BE2C (cell line): ENCODE measurements at regions not wholly inside any gene's neighbourhood (a gene's known extent, or its start where the extent isn't known, plus 50 kb on each side); places are given as distances from the start of the nearest gene placed in this dataset.
A peak's percentile ranks its signal among the peaks of the same experiment; 100 is the strongest.

Experiments used
- DNase-seq: peaks from one replicate; pipeline ENCODE4 v3.0.0-alpha.2; 2020
- H3K27me3 ChIP-seq: fragments of 250-450 bp; sonication (Bioruptor Pico); 2 replicates; pipeline ENCODE4 v1.5.1; 2020; ENCODE audit warnings: mild to moderate bottlenecking
- H3K36me3 ChIP-seq: fragments of 250-450 bp; sonication (Bioruptor Pico); 2 replicates; pipeline ENCODE4 v1.5.1; 2020; ENCODE audit warnings: mild to moderate bottlenecking
- H3K4me1 ChIP-seq: fragments of 250-450 bp; sonication (Bioruptor Pico); 2 replicates; pipeline ENCODE4 v1.5.1; 2020
- H3K4me3 ChIP-seq: 2 replicates; pipeline ENCODE4 v1.5.1; 2011; ENCODE audit warnings: low read depth, low read length
- H3K9me3 ChIP-seq: fragments of 250-450 bp; sonication (Bioruptor Pico); 2 replicates; pipeline ENCODE4 v1.5.1; 2020
- TF ChIP-seq, protein P1 (sequence below): IDR thresholded peaks from 2 replicates; pipeline ENCODE4 v1.5.1; 2012; ENCODE audit warnings: mild to moderate bottlenecking, low read depth, low read length

DNA sequence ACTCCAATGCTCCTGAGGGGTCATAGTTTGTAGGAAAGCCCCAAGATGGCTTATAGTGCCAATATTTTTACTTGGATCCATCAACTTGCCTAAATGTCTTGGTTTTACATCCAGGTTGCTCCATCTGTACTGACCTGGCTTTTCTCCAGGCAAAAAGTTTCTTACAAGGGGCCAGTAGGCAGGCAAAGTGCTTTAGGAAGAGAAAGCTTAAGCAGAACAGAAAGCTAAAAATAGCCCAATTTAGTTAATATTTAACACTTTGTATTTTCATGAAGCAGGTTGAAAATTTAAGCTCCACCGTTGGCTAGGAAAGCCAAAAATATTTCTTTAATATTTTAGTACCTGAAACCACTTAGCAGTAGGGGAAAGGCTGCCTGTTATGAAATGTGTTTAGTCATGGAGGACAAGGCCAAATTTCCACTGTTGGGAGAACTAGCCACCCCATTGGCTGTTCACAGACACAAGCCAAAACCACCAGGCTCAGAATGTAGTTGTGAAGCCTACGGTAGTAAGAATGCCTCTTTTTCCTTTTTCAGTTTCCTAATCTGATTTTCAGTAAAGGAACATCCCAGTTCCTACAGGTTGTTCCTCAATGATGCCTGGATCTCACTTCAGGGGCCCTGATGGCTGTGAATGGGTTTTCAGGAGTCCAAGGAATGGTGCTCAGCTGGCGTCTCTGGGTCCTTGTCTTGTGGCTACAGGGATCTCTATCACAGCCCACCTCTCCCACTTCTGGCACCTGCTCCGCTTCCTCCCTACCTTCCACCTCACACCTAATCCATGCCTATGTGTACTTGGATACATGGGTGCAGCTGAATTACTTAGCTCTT lies 324.8 kb downstream of the PMP22 start:
- TF ChIP-seq, protein P1, sequence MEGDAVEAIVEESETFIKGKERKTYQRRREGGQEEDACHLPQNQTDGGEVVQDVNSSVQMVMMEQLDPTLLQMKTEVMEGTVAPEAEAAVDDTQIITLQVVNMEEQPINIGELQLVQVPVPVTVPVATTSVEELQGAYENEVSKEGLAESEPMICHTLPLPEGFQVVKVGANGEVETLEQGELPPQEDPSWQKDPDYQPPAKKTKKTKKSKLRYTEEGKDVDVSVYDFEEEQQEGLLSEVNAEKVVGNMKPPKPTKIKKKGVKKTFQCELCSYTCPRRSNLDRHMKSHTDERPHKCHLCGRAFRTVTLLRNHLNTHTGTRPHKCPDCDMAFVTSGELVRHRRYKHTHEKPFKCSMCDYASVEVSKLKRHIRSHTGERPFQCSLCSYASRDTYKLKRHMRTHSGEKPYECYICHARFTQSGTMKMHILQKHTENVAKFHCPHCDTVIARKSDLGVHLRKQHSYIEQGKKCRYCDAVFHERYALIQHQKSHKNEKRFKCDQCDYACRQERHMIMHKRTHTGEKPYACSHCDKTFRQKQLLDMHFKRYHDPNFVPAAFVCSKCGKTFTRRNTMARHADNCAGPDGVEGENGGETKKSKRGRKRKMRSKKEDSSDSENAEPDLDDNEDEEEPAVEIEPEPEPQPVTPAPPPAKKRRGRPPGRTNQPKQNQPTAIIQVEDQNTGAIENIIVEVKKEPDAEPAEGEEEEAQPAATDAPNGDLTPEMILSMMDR = no peak
- H3K27me3 ChIP-seq = no peaks in the 10 kb centered on the region

DNA sequence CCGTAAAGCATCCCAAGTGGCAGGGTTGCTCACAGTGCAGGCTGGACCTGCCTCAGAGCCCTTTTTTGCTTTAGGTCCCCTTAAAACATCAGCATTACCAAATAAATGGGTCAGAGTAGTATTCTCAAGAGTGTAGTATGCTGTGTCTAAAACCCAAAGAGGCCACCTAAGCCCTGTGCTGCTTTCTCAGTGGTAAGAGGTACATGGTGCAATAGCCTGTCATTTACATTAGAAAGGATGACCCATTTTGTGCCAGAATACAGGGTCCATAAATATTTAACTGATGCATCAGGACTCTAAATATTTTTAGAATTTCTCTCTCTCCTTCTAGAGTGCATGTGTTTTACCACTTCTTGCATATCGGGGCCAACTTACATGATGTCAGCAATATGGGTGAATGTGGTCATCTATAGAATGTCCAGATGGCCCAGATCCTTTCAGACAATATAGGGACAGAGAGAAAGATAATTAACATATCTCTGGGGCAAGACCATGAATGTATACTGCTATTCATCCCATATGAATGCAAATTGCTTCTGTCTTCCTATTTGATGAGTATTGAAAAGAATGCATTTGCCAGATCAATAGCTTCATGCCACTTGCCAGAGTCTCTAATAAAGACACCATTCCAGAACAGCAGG lies 329.2 kb downstream of the PMP22 start:
- H3K9me3 ChIP-seq = no peaks in the 10 kb centered on the region
- no peaks in the 10 kb centered on the region for H3K27me3 ChIP-seq
- TF ChIP-seq, protein P1 = no peak
- no peaks in the 10 kb centered on the region for H3K4me1 ChIP-seq
- DNase-seq = no peak
- no peaks in the 10 kb centered on the region for H3K36me3 ChIP-seq
- H3K4me3 ChIP-seq = no peak overlapping the region

More for the DNA sequence above, 324.8 kb downstream of the PMP22 start:
- no peak for DNase-seq
- no peak overlapping the region for H3K4me3 ChIP-seq
- no peaks in the 10 kb centered on the region for H3K36me3 ChIP-seq
- no peaks in the 10 kb centered on the region for H3K4me1 ChIP-seq
- H3K9me3 ChIP-seq = no peaks in the 10 kb centered on the region

DNA sequence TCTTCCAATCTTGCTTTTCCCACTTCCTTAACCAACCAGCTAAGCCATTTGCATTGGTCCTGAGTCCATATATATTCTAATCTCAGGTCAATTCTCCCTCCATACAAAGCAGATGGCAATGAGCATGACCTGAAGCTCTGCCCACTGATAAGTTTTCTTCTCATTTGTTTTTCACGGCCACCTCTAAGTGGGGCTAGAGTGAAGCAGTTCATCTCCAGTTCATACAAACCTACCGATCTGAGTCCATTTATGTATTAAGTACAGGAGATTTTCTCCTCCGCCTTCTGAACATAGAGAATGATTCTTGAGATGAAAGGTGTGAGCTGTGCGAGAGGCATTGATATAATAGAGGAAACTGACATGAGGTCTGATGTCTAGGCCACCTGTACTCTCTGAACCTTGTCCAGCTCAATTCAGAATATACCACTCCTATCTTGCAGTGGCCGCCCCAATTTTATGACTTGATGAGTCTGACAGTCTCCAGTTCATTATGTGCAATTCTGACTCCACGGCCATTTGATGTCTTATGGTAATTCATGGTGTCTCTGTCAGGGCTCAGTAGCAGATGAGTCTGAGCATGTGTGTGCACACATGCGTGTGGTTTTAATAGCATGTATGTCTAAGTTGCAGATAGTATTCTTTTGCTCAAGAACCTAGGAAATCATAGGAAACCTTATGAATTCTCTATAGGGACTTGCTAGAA lies 329.8 kb downstream of the PMP22 start:
- no peak for DNase-seq
- no peaks in the 10 kb centered on the region for H3K4me1 ChIP-seq
- no peak overlapping the region for H3K4me3 ChIP-seq
- TF ChIP-seq, protein P1 = no peak
- no peaks in the 10 kb centered on the region for H3K36me3 ChIP-seq
- H3K27me3 ChIP-seq = no peaks in the 10 kb centered on the region
- no peaks in the 10 kb centered on the region for H3K9me3 ChIP-seq

DNA sequence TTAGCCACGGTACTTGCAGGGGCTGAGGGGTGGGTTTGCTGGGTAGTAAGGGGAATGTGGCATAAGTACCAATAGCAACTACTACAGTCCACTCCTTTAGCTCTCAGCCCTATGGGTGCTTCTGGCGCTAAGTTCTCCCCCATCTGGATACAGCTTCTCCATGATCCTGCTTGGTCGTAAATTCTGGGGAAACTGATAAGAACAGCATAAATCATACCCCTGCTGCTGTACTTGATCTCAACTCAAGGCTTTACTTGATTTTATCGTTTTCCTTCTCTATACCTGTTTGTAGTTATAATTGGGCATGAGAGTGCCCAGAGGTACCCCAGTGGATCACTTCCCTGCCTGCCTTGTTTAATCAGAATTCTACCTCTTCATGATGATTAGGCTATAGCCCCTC lies 331.4 kb downstream of the PMP22 start:
- TF ChIP-seq, protein P1 = no peak
- Histone ChIP-seq H3K9me3 (no peaks in the 10 kb centered on the region), H3K36me3 (no peaks in the 10 kb centered on the region), H3K4me3 (no peak overlapping the region), H3K27me3 (no peaks in the 10 kb centered on the region), H3K4me1 (no peaks in the 10 kb centered on the region)
- DNase-seq = no peak

DNA sequence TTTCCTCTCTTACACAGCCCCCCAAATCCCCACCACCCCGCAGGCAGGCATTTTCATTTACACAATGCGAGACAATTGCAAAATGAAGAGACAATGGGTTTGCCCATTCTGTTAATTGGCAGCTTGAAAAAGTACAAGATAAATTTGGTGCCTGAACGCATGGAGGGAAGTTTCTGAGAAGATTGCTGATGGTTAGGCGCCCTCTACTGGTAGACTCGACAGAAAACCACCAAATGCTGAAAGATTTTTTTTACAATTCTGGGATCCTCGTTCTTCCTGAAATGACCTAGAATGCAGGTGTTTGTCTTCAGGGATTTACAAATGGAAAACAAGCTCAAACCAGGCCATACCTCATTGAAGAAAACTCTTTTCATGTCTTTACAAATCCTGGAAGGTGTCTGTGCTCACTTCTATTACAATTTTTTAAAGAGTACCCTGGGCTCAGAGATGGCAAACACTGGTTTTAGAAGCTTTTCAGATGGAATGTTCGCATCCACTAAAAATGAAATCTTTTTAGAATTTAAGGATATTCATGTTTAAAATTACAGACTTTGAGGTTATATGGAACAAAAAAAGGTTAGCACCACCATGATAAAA lies 338.5 kb downstream of the PMP22 start:
- H3K4me1 ChIP-seq = no peaks in the 10 kb centered on the region
- no peaks in the 10 kb centered on the region for H3K27me3 ChIP-seq
- H3K9me3 ChIP-seq = no peaks in the 10 kb centered on the region
- no peak overlapping the region for H3K4me3 ChIP-seq
- TF ChIP-seq, protein P1 = peak; percentile 65
- DNase-seq = peak; percentile 11
- no peaks in the 10 kb centered on the region for H3K36me3 ChIP-seq
